ENCODE measurements at regions not wholly inside any gene's neighbourhood (a gene's known extent, or its start where the extent isn't known, plus 50 kb on each side); places are given as distances from the start of the nearest gene placed in this dataset.

DNA sequence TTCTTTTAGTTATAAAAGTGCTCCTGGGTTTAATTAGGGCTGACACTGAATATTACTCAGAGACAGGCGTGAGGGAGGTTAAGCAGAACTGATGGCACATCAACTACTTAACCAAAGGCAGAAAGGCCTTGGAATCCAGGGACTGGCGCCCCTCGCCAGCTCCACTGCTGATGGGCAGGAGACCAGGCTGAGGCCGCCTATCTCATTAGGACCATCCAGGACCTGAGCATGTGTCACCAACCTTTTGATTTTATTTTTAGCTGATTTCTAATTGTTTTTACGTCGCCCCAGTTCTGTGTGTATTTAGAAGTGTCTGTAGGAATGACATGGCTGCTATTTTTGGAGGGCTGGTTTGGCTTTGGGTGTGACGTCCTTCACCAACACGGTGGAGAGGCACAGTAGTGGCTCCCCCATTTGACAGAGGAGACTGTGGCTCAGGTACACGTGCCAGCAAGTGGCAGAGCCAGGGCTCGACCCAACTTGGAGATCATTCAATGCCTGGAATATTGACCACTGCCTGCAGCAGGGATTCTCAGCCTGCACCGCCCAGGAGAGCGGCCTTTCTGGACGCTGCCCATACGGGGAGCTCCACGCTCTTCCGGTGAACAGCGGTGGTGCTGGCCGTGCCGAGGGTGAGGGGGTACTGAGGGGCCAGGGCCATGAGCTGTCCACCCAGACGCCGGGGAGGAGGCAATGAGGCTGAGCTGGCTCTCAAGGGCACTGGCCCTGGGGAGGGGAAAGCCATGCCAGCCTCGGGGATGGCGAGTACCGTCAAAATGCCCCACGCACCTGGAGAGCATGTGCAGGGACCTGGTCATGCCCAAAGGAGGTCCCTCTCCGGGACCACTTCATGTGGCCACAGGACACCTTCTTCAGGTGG is 205.7 kb downstream of the ASB1 start:
- DNase-seq = no peak

DNA sequence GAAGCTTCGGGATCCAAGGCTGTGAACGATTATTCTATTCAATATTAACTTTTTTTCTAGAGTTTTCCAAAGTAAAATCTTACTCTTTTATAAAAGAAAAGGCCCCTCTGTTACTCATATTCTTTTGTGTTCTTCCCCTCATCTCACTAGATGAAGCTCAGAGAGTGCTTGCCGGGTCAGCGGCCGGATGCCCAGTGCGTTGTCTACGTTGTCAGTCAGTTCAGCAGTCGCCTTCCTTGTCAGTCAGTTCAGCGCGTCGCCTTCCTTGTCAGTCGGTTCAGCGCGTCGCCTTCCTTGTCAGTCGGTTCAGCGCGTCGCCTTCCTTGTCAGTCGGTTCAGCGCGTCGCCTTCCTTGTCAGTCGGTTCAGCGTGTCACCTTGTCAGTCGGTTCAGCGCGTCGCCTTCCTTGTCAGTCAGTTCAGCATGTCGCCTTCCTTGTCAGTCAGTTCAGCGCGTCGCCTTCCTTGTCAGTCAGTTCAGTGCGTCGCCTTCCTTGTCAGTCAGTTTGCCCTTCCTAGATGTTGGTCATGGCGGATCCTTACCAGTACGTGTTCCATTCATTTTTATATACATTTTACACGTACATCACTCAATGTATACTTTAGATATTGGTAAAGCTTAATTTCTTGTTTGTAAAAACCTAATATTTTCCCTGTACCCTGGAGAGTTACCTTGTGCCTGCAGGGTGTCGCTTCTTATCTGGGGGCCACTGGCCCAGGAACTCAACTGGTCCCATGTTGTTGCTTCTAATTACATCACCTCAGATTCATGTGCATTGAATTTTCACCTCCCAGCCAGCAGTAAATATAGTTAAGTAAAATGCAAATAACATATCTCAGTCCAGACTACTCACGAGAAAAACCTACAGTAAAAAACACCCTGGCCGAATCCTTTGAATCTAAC is 206.9 kb downstream of the ASB1 start:
- DNase-seq = no peak

DNA sequence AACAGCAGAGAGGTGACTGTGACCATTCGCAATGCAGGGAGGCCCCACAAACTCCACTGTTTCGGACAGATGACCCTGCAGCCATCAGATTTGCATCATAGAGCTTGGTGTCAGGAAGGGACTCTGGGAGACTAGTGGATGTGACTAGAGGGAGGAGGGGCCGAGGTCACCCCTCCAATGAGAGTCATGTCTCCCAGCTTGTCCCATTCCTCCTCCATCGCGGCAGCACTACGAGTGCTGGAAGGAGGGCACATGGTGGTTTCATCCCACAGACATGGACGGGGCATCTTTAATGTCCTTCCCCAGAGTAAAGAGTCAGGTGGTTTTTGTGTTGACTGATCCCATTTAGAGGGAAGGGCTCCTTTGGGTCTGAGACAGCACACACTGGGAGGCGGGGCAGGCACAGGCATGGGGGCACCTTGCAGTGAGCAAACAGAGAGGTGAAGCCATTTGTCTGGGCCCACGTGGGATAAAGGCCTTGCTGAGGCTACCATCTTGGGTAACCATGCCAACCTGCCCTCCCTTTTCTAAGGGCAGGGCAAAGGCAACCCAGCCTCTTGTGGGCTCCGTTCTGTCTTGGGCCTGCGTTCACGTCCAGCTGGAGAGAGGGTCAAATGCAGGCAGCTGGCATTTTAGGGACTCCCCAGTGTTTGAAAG is 208.1 kb downstream of the ASB1 start:
- no peak for DNase-seq

DNA sequence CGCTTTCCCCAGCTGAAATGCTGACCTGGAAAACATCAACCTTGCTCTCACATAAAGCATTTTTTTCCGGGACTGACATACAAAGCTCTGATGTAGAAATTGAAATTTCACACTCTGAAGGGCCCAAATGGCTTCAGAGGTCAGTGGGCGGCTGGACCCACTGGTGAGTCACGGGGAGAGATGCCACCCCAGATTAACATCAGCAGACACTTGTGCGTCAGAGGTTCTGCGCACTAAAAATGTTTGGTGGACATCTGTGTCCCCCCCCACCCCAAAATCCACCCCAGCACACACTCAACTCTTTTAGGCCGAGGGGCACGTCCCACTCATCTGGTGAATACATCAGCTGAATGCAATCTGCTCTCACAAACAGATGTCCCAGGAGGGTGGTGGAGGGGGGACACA is 208.9 kb downstream of the ASB1 start:
- no peak for DNase-seq

DNA sequence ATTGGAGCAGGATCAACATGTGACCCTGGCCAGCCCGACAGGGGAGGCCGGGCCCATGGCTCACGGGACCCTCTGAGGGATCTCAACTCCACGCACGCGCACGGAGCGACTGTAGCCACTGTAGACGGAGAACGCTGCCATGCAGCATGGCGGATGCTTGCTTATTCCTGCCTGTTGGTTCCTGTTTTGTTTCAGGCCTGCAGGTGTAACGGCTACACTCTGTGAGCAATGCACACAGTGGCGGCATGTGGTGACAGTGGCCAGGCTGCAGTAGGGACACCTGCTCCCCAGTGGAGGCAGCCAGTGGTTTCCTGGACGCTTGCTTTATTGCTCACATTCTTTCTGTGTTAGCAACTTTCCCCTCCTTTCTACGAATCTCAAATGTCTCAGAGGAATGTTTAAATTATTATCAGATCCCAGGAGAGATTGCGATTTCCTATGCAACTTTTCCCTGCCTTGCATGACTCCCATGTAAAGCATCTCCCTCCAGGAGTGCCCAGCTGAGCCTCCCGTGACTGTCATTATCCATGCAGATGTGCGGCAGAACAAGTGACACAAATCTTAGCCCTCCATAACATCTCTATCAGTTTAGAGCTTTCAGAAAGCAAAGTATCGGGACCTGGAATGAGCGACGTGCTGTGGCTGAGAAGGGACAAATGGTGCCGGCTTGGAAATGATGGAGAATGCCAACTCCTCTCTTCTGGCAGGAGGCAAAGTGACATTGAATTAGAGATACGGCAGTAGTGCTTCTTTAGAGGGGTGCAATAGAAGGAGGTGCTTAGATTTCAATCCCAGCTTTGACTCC is 209.7 kb downstream of the ASB1 start:
- no peak for DNase-seq

DNA sequence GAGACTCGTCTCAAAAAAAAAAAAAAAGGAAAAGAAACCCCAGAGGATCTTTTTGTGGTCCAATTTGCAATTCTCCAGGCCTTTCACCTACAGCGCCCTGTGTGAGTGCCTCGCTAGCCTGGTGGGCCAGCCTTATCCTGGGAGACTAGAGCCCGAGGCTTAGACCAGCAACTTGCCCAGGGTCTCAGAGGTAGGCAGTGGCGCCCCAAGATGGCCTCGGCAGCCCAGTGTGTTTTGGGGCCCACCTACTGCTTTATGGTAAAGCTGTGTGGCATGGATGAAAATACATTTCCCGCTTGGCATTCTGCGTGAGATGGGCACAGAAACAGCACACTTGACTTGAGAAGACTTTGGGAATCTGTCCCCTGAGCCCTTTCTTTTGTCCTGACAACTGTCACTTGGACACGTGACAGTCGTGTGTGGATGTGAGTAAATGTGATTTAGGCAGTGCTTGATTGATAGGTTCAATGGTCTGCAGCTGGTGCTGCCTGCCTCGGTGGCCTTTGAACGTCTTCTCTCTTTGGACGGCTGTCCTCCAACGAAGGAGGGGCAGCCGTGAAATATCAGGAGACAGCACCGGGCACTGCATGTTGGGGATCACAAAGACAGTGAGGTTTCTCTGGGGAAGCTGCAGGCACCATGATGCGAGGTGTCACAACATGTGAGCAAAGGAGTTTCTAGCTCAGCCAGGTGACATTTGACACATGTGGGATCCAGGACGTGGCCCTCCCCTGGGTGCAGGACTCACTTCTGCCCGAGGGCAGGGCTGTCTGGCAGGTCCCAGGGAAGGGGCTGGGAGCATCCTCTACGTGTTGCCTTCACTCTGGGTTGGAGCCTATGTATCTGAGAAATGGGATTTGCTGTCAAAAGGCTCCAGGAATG is 209.5 kb upstream of the TWIST2 start:
- no peak for DNase-seq

DNA sequence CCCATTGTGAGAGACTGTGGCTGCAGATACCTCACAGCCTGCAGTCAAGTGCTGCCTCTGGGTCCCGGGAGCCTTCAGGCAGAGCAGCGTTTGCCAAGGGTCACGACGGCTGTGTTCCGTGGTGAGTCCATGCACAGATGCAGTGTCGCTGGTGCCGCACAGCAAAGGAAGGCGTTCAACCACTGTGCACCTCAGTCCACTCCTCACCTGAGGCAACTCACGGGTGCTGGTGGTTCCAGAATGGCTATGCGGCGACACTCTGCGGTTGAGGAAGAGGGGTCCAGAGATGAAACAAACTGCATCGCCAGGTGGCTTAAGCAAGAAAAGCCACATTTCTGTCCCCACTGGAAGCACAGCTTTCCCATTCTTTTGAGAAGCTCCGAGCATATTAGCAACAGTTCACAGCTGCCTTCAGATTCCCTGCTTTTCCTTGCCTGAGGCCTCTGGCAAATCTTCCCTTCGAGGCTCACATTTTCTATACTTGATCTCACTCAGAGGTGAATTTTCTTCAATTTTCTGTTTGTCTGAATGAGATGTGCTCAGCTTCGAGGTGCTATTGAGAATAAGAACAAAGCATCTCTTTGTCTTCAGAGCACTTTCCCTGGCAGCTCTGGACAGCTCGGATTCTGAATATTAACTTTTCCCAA is 208.8 kb upstream of the TWIST2 start:
- DNase-seq = no peak

DNA sequence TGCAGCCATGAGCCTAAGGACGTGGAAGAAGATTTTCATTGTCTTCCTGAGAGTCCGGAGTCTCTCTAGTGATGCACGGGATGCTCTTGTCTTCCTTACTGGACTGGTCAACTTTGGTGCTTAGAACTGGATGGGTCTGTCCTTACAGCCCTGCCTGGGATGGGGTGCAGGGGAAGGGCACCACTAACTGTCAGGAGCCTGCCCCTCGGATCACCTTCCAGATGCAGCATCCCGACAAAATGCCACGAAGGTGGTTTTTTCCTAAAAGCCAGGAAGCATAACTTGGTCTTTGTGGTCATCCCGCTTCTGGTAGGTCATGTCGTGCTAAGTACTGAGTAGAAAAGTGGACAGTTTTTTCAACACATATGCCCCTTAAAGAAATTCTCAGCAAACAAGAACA is 207.4 kb upstream of the TWIST2 start:
- no peak for DNase-seq

DNA sequence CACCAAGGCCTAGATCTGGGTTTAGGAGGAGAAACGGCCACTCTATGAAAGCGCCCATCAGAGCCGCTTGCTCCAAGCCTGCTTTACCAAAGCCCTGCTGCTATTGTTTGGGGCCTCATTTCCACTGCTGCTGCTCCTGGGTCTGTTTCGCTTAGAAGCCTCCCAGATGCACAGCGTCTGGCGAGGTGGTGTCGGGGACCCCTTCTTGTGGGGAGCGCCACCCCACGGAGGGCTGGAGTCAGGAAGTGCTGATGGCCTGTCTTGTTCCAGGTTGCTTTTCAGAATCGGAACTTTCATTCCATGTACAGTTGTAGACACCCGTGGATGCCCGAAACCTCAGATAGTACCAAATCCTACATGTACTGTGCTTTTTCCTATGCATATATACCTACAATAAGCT is 204.9 kb upstream of the TWIST2 start:
- DNase-seq = no peak

DNA sequence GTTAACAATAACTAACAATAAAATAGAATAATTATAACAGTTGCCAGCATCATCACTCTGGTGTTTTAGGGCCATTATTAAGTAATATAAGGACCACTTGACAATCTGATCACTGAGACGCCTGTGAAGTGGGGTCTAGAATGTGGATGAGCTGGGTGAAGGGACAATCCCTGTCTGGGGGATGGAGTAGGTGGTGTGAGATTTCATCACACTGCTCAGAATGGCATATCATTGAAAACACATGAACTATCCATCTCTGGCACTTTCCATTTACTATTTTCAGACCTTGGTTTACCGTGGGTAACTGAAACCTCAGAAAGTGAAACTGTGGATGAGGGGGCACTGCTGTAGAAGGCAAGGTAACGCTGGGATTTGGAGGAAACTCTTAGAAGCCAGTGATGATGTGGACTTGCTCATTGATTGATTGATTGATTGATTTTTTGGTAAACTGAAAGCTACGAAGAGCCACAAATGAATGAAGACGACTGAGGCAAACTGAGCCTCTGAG is 204.4 kb upstream of the TWIST2 start:
- no peak for DNase-seq

DNA sequence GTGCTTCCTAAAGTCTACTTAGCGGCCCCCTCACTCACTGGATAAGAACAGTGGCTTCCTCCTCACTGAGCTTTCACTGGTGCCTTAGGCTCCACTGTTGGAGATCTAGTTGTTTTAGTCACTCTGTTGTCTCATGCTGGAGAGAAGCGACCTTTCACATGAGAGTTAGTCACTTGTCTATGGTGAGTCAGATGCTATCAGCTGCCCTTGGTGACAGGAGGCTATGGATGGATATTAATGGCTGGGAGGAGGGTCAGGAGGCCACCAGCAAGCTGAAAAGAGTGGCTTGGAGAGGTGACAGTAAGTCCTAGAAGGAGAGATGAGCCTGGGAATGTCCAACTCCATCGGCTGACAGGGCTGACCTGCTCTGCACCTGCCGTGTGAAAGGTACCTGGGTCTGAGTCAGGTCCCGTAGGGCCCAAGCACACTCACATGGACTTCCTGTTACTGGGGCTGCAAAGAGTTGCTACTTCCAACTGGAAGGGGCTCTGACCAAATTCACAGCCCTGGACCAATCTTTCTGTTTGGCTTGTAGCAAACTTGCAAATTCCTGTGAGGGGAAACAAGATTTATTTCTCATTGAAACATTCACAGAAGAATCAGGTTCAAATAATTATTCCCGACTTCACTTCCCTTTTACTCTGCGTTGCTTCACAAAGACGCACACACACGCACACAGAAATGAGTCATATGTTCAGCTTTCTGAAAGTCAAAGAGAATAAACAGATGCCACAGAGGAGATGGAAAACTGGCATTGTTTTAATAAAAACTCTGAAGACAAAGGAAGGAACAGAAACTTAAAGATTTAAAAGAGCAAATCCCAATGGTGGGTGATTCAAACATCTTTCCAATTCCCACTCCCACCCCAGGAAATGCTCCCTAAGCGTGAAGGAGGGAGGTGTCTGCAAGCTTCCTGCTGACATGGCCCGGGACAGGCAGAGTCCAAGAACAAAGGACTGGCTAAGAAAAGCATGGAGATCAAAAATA is 203.5 kb upstream of the TWIST2 start:
- DNase-seq = peak in 2 of 56 donors; percentile 6

DNA sequence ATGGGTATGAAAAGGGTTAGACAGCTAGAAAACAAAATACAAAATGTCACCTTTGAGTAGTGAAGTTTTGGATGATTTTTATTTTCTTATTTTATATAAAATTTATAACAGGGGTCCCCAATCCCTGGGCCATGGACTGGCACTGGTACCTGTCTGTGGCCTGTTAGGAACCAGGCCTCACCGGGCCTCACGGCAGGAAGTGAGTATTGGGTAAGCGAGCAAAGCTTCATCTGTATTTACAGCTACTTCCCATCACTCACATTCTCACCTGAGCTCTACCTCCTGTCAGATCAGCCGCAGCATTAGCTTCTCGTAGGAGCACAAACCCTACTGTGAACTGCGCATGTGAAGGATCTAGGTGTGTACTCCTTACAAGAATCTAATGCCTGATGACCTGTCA is 202.8 kb upstream of the TWIST2 start:
- no peak for DNase-seq

DNA sequence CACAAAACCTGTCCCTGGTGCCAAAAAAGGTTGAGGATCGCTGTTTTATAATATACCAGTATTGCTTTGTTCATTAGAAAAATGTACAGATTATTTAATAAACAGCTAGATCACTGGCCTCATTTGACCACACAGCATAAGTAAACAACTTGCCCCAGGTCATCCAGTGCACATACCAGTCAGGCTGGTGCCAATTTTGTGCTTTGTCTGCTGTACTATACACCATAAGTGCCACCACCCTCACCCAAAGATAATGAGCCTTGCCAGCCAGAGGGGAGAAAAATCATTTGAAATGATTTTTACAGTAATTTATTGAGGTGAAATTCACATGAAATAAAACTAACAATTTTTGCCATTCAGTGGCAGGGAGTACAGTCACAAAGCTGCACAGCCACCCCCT is 202.2 kb upstream of the TWIST2 start:
- DNase-seq = no peak

DNA sequence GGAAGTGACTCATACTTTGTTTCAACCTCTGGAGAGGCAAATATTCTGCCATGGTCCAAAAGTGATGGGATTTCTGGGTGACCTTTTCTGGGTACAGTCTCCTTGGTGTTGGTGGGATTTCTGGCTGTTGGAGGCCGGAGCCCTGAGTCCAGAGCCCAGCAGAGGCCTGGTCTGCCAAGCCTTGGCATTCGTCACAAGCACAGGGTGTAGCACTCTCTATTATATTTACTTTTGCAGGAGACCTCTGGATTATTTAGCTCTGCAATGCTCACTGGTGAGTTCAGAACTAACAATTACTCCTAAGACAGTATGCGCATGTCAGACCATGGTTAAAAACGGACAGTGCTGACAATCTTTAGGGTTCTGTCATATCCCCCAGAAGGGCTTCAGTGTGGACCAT is 201.6 kb upstream of the TWIST2 start:
- DNase-seq = no peak

DNA sequence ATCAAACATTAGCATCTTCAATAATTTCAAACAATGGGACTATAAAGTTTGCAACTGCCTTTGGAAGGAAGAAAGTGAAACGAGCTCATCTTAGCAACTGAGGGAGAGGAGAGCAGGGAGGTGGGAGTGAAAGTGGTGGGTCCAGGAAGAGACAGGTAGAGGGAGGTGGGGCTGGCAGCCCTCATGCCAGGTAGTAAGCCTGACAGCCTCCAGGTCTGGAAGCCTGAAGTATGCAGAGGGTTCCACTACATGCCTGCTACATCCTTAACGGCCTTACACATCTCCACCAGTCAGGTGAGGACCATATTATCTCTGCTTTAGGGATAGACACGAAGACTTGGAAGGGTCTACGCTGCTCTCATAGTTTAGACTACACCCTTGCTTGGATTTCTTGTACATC is 201.1 kb upstream of the TWIST2 start:
- DNase-seq = no peak

DNA sequence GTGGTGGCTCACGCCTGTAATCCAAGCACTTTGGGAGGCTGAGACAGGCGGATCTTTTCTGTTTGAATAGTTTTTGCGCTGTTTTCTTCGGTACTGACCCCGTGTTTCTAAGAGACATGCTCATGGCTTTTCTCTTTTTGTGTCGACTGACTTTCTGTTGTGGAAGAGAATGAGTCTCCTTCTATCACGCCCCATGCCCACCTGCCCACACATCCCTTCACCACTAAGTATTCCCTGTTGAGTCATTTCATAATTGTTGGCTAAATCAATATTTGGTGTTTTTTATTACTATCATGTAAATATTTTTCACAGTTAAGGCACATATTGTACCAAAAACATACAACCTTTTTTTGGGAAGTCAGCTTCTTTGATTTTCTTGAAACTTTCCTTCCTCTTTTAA is 198.8 kb upstream of the TWIST2 start:
- no peak for DNase-seq

DNA sequence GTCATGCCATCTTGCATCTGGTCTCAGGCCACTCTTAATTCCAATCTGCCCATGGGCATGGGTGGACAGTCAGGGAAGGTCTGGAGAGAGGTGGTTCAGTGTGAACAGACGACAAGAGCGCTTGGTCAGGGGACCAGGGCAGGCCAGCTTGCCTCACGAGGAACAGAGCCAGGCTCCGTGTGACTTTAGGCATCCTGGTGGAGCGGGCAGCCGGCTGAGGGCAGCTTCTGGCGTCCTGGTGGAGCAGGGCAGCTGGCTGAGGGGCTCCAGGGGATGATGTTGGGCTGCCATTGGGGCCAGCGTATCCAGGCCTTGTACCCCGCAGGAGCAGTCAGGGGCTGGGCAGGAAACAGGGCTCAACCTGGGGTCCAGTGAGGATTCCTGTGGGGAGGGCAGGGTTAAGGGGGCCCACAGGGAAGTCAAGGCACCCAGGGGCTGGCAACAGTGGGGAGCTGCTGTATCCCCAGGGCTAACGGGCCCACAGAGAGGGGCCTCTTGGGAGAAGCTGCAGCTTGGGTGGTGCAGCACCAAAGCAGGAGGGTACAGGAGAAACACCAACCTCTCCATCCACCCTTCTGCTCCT is 197.9 kb upstream of the TWIST2 start:
- DNase-seq = no peak

DNA sequence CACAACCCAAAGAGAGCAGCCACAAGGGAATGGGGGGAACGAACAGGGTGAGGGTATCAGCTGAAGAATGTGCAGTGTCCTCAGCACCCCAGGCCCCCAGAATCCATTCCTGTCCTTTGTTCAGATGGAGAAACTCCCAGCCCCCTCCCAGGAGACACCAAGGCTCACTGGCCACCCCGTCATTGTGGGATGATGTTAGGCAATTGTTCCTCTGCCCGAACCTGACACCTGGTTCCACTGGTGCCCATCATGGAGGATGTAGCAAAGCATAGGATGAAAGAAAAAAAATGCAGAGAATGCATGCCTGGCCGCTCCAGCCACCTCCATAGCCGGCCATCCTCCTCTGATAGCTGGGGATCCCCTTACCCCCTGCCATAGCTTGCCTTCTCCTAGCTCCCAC is 197.3 kb upstream of the TWIST2 start:
- no peak for DNase-seq

Measured in nucleus accumbens (tissue), 56 donors.